ENCODE measurements at regions not wholly inside any gene's neighbourhood (a gene's known extent, or its start where the extent isn't known, plus 50 kb on each side); places are given as distances from the start of the nearest gene placed in this dataset.

DNA sequence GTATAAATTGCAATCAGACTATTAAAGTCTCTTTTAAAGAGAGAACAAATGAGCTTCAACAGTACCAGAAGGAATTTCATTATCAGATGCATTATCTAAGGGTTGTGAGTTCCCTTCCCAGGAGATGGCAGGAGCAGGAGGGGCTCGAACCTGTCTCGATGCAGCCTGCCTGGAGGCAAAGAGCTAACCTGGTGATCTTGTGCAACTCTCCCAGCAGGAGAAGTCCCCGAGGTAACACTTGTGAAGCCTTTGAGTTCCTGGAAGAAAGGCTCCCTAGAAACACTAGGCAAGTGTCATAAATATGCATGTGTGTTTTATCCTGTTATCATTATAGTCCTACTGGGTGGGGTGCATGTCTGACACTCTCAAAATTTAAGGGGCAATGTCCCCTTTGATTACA, 232.2 kb upstream of the ARID1B start:
- TF ChIP-seq, protein P1, sequence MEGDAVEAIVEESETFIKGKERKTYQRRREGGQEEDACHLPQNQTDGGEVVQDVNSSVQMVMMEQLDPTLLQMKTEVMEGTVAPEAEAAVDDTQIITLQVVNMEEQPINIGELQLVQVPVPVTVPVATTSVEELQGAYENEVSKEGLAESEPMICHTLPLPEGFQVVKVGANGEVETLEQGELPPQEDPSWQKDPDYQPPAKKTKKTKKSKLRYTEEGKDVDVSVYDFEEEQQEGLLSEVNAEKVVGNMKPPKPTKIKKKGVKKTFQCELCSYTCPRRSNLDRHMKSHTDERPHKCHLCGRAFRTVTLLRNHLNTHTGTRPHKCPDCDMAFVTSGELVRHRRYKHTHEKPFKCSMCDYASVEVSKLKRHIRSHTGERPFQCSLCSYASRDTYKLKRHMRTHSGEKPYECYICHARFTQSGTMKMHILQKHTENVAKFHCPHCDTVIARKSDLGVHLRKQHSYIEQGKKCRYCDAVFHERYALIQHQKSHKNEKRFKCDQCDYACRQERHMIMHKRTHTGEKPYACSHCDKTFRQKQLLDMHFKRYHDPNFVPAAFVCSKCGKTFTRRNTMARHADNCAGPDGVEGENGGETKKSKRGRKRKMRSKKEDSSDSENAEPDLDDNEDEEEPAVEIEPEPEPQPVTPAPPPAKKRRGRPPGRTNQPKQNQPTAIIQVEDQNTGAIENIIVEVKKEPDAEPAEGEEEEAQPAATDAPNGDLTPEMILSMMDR (IDR thresholded peaks at IDR 0.05): no peak
- TF ChIP-seq POLR2A (IDR thresholded peaks at IDR 0.05): no peak

Data from body of pancreas (tissue), 4 donors.